ENCODE measurements at regions not wholly inside any gene's neighbourhood (a gene's known extent, or its start where the extent isn't known, plus 50 kb on each side); places are given as distances from the start of the nearest gene placed in this dataset.
A peak's percentile ranks its signal among the peaks of the same experiment; 100 is the strongest.

DNA sequence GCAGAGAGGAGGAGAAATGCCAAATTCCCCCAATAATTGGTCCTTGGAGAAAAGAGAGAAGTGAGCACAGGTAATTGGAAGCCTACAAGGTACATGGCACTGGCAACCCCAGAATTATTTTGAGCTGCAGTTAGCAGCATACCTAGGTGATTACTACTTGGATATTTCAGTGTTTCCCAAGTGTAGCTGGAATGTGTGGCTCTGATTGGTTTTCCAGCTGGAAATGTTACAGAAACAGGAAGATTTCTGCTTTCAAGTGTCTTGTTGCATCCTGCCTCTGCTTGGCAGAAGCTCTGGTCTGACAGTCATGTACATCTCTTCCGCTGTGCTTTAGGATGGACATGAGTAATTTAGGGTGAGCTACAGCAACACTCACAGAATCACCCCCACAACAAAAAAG, 262.1 kb downstream of the ENC1 start:
- Histone ChIP-seq H3K27me3 (ENCODE audit: control insufficient read depth in 3 of 3, insufficient read depth in 3 of 3, low read length in 3 of 3) (peaks cover 0 to 1% (median 0%) of the 10 kb centered on the region in 3 donors), H3K4me3 (ENCODE audit: low read depth in 1 of 3, low read length in 3 of 3) (no peak overlapping the region), H3K36me3 (ENCODE audit: control insufficient read depth in 3 of 3, insufficient read depth in 2 of 3, low read depth in 1 of 3, low read length in 3 of 3) (no peaks in the 10 kb centered on the region), H3K27ac (ENCODE audit: low read depth in 1 of 3, low read length in 2 of 3) (no peak overlapping the region), H3K9me3 (ENCODE audit: control insufficient read depth in 2 of 2, insufficient read depth in 1 of 2, low read depth in 1 of 2, low read length in 1 of 2) (peaks cover 0 to 3% of the 10 kb centered on the region in 2 donors), H3K4me1 (ENCODE audit: control insufficient read depth in 3 of 3, insufficient read depth in 2 of 3, low read depth in 1 of 3, low read length in 2 of 3) (peaks cover 0 to 15% (median 5%) of the 10 kb centered on the region in 3 donors)
- FAIRE-seq: no peak
- 77 to 85% (median 84%) methylated on average over 1 of the region's 1 CpG for WGBS, 3 donors
- no peak for DNase-seq

DNA sequence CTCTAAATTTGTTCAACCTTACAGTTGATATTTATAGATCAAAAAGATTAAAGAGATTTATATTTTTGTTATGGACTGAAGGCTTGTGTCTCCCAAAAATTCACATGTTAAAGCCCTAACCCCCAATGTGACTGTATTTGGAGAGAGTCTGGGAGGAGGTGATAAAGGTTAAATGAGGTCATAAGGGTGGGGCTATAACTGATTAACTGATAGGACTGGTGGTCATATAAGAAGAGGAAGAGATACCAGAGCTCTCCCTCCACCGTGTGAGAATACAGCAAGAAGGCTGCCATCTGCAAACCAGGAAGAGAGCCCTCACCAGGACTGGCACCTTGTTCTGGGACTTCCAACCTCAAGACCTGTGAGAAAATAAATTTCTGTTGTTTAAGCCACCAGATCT, 264.3 kb downstream of the ENC1 start:
- FAIRE-seq (no peak), DNase-seq (no peak)
- Histone ChIP-seq H3K27me3 (ENCODE audit: control insufficient read depth in 3 of 3, insufficient read depth in 3 of 3, low read length in 3 of 3) (peaks cover 0 to 1% (median 0%) of the 10 kb centered on the region in 3 donors), H3K4me1 (ENCODE audit: control insufficient read depth in 3 of 3, insufficient read depth in 2 of 3, low read depth in 1 of 3, low read length in 2 of 3) (peaks cover 0 to 15% (median 5%) of the 10 kb centered on the region in 3 donors), H3K27ac (ENCODE audit: low read depth in 1 of 3, low read length in 2 of 3) (no peak overlapping the region), H3K4me3 (ENCODE audit: low read depth in 1 of 3, low read length in 3 of 3) (no peak overlapping the region), H3K36me3 (ENCODE audit: control insufficient read depth in 3 of 3, insufficient read depth in 2 of 3, low read depth in 1 of 3, low read length in 3 of 3) (no peaks in the 10 kb centered on the region), H3K9me3 (ENCODE audit: control insufficient read depth in 2 of 2, insufficient read depth in 1 of 2, low read depth in 1 of 2, low read length in 1 of 2) (peaks cover 0 to 3% of the 10 kb centered on the region in 2 donors)
- 12 to 52% (median 14%) methylated on average over 1 of the region's 1 CpG for WGBS, 3 donors

DNA sequence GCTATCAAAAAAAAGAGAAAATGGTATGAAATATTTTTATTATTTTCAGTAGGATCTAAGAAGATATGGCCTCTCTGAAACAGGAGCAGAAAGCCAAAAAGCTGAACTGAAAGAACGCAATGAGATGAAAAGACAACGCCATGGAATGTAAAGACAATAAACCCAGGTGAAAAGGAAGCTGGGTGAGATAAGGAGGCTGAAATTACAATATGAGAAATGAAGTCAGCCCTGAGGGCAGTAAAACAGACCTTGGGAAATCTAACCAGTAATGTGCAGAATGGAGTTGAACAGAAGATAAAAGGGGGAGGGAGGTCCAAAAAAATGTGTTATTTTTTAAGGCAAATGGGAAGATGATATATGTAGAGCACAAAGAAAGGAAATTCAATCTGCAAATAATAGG, 265.3 kb downstream of the ENC1 start:
- no peak for FAIRE-seq
- peaks cover 0 to 3% of the 10 kb centered on the region in 2 donors for H3K9me3 ChIP-seq (ENCODE audit: control insufficient read depth in 2 of 2, insufficient read depth in 1 of 2, low read depth in 1 of 2, low read length in 1 of 2)
- H3K4me3 ChIP-seq (ENCODE audit: low read depth in 1 of 3, low read length in 3 of 3): no peak overlapping the region
- no peaks in the 10 kb centered on the region for H3K36me3 ChIP-seq (ENCODE audit: control insufficient read depth in 3 of 3, insufficient read depth in 2 of 3, low read depth in 1 of 3, low read length in 3 of 3)
- H3K4me1 ChIP-seq (ENCODE audit: control insufficient read depth in 3 of 3, insufficient read depth in 2 of 3, low read depth in 1 of 3, low read length in 2 of 3): peaks cover 0 to 15% (median 5%) of the 10 kb centered on the region in 3 donors
- H3K27ac ChIP-seq (ENCODE audit: low read depth in 1 of 3, low read length in 2 of 3): peak overlapping the region in 1 of 3 donors; percentile 16
- peaks cover 0 to 1% (median 0%) of the 10 kb centered on the region in 3 donors for H3K27me3 ChIP-seq (ENCODE audit: control insufficient read depth in 3 of 3, insufficient read depth in 3 of 3, low read length in 3 of 3)
- peak; percentile 55 to 70 for DNase-seq
- 16 to 43% (median 33%) methylated on average over 2 of the region's 2 CpGs for WGBS, 3 donors

DNA sequence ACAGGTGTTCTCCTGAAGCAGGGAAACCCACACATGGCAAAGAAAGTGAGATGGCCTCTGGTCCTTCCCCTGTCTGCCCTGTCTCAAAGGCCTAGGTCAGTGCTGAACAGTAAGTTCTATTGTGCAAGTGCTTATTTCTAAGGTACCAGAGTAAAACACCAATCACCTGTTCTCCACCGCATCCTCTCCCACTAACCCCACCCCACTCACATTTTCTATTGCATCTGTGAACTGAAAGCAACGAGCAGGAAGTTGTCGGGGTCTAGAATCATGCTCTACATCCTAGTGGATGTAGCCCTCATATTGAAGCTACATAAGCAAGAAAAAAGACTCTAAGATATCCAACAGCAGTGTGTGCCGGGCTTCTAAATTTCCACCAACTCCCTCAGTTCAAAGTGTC, 265.9 kb downstream of the ENC1 start:
- Histone ChIP-seq H3K9me3 (ENCODE audit: control insufficient read depth in 2 of 2, insufficient read depth in 1 of 2, low read depth in 1 of 2, low read length in 1 of 2) (peaks cover 0 to 3% of the 10 kb centered on the region in 2 donors), H3K4me1 (ENCODE audit: control insufficient read depth in 3 of 3, insufficient read depth in 2 of 3, low read depth in 1 of 3, low read length in 2 of 3) (peaks cover 0 to 15% (median under 1%) of the 10 kb centered on the region in 3 donors), H3K36me3 (ENCODE audit: control insufficient read depth in 3 of 3, insufficient read depth in 2 of 3, low read depth in 1 of 3, low read length in 3 of 3) (no peaks in the 10 kb centered on the region), H3K27ac (ENCODE audit: low read depth in 1 of 3, low read length in 2 of 3) (peak overlapping the region in 1 of 3 donors; percentile 16), H3K4me3 (ENCODE audit: low read depth in 1 of 3, low read length in 3 of 3) (no peak overlapping the region), H3K27me3 (ENCODE audit: control insufficient read depth in 3 of 3, insufficient read depth in 3 of 3, low read length in 3 of 3) (peaks cover 0 to 1% (median 0%) of the 10 kb centered on the region in 3 donors)
- 68 to 76% (median 74%) methylated on average over 4 of the region's 4 CpGs for WGBS, 3 donors
- FAIRE-seq (no peak), DNase-seq (no peak)

DNA sequence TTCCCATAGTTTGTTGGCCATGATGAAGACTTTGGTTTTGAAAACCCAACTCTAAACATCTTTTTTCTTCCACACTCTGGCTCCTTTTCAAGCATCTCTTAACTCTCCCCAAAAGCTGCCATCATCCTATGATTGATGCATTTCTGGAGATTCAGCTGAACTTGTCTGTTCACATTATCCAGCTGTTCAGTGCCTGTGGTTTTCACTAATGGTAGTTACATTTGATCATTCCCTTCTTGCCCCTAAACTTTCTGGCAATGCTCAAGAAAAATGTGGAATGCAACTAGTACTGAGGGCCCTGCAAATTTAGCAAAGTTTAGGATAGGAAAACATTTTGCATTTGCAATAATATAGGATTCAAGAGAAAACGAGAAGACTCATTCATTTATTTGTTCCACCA, 267.5 kb downstream of the ENC1 start:
- Histone ChIP-seq H3K4me3 (ENCODE audit: low read depth in 1 of 3, low read length in 3 of 3) (no peak overlapping the region), H3K27me3 (ENCODE audit: control insufficient read depth in 3 of 3, insufficient read depth in 3 of 3, low read length in 3 of 3) (peaks cover 0 to 1% (median 0%) of the 10 kb centered on the region in 3 donors), H3K36me3 (ENCODE audit: control insufficient read depth in 3 of 3, insufficient read depth in 2 of 3, low read depth in 1 of 3, low read length in 3 of 3) (no peaks in the 10 kb centered on the region), H3K9me3 (ENCODE audit: control insufficient read depth in 2 of 2, insufficient read depth in 1 of 2, low read depth in 1 of 2, low read length in 1 of 2) (peaks cover 0 to 3% of the 10 kb centered on the region in 2 donors), H3K27ac (ENCODE audit: low read depth in 1 of 3, low read length in 2 of 3) (no peak overlapping the region), H3K4me1 (ENCODE audit: control insufficient read depth in 3 of 3, insufficient read depth in 2 of 3, low read depth in 1 of 3, low read length in 2 of 3) (peaks cover 0 to 11% (median 0%) of the 10 kb centered on the region in 3 donors)
- 56 to 88% (median 80%) methylated on average over 1 of the region's 1 CpG for WGBS, 3 donors
- DNase-seq (no peak), FAIRE-seq (no peak)

DNA sequence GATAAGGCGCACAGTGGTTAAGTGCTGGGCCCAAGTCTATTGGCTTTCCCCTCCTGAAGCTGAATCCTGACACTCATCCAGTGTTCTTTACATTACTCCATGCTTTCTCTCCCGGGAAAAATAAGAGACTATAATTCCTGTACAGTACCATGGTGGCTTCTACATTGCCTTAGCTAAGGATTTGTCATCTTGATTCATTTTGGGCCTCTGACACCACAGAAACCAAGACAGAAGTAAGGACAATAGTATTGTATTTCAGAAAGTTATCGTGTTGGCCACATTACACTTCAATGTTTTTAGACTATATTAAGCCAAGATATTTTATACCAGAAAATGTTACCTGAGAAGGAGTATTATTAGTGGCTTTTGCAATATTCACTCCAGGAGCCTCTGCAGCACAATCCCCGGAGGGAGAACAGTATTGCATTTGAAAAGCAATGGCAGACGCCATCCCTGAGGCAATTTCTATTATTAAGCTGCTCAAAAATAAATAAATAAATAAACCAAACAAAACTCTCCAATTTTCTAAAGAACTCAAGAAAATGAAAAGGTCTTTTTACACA, 267.9 kb downstream of the ENC1 start:
- no peak for DNase-seq
- Histone ChIP-seq H3K4me1 (ENCODE audit: control insufficient read depth in 3 of 3, insufficient read depth in 2 of 3, low read depth in 1 of 3, low read length in 2 of 3) (peaks cover 0 to 12% (median 0%) of the 10 kb centered on the region in 3 donors), H3K27ac (ENCODE audit: low read depth in 1 of 3, low read length in 2 of 3) (no peak overlapping the region), H3K27me3 (ENCODE audit: control insufficient read depth in 3 of 3, insufficient read depth in 3 of 3, low read length in 3 of 3) (peaks cover 0 to 1% (median 0%) of the 10 kb centered on the region in 3 donors), H3K9me3 (ENCODE audit: control insufficient read depth in 2 of 2, insufficient read depth in 1 of 2, low read depth in 1 of 2, low read length in 1 of 2) (peaks cover 0 to 3% of the 10 kb centered on the region in 2 donors), H3K36me3 (ENCODE audit: control insufficient read depth in 3 of 3, insufficient read depth in 2 of 3, low read depth in 1 of 3, low read length in 3 of 3) (no peaks in the 10 kb centered on the region), H3K4me3 (ENCODE audit: low read depth in 1 of 3, low read length in 3 of 3) (no peak overlapping the region)
- FAIRE-seq: no peak
- 80 to 86% (median 80%) methylated on average over 5 of the region's 5 CpGs for WGBS, 3 donors

DNA sequence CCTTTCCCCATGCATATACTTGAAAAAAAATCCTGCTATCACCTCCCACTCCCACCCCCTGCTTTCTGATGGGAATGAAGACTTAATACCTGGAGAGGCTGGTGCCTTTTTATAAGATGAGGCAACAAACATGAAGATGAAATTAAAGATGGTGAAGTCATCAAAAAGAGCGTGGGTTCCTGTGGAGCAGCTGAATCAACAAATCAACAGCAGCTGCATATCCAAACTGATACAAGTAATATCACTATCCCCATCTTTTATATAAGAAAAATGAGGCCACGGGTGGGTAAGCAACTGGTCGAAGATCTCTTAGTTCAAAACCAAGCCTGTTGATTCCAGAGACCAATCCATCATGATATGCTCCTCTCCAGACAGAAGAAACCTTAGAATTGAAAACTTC, 268.5 kb downstream of the ENC1 start:
- no peak for DNase-seq
- FAIRE-seq: no peak
- Histone ChIP-seq H3K9me3 (ENCODE audit: control insufficient read depth in 2 of 2, insufficient read depth in 1 of 2, low read depth in 1 of 2, low read length in 1 of 2) (peaks cover 0 to 3% of the 10 kb centered on the region in 2 donors), H3K4me1 (ENCODE audit: control insufficient read depth in 3 of 3, insufficient read depth in 2 of 3, low read depth in 1 of 3, low read length in 2 of 3) (peaks cover 0 to 16% (median 0%) of the 10 kb centered on the region in 3 donors), H3K4me3 (ENCODE audit: low read depth in 1 of 3, low read length in 3 of 3) (no peak overlapping the region), H3K36me3 (ENCODE audit: control insufficient read depth in 3 of 3, insufficient read depth in 2 of 3, low read depth in 1 of 3, low read length in 3 of 3) (no peaks in the 10 kb centered on the region), H3K27ac (ENCODE audit: low read depth in 1 of 3, low read length in 2 of 3) (no peak overlapping the region), H3K27me3 (ENCODE audit: control insufficient read depth in 3 of 3, insufficient read depth in 3 of 3, low read length in 3 of 3) (peaks cover 0 to 1% (median 0%) of the 10 kb centered on the region in 3 donors)
- WGBS, 3 donors: 62 to 77% (median 70%) methylated on average over 3 of the region's 3 CpGs

DNA sequence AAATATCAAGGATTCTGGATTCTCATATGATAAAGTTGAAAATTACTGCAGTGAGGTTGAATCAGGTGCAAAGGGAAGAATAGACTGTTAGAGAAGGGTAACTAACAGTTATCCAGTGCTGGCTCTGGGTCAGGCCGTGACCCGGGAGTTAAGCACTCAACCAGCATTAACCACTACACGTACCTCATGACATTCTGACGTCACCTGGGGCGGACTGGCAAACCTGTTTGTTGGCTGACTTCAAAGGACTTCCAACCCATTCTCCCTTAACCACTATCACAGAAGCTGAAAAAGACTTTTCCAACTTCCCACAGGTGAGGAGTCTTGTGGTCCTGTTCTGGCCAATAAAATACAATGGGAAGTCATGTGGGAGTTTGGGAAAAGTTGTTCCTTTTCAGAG, 268.9 kb downstream of the ENC1 start:
- no peak overlapping the region for H3K27ac ChIP-seq (ENCODE audit: low read depth in 1 of 3, low read length in 2 of 3)
- peaks cover 0 to 18% (median 0%) of the 10 kb centered on the region in 3 donors for H3K4me1 ChIP-seq (ENCODE audit: control insufficient read depth in 3 of 3, insufficient read depth in 2 of 3, low read depth in 1 of 3, low read length in 2 of 3)
- peaks cover 0 to 3% of the 10 kb centered on the region in 2 donors for H3K9me3 ChIP-seq (ENCODE audit: control insufficient read depth in 2 of 2, insufficient read depth in 1 of 2, low read depth in 1 of 2, low read length in 1 of 2)
- DNase-seq (no peak), FAIRE-seq (no peak)
- H3K4me3 ChIP-seq (ENCODE audit: low read depth in 1 of 3, low read length in 3 of 3): no peak overlapping the region
- 92 to 93% (median 93%) methylated on average over 5 of the region's 5 CpGs for WGBS, 3 donors
- H3K27me3 ChIP-seq (ENCODE audit: control insufficient read depth in 3 of 3, insufficient read depth in 3 of 3, low read length in 3 of 3): peaks cover 0 to 1% (median 0%) of the 10 kb centered on the region in 3 donors
- no peaks in the 10 kb centered on the region for H3K36me3 ChIP-seq (ENCODE audit: control insufficient read depth in 3 of 3, insufficient read depth in 2 of 3, low read depth in 1 of 3, low read length in 3 of 3)

DNA sequence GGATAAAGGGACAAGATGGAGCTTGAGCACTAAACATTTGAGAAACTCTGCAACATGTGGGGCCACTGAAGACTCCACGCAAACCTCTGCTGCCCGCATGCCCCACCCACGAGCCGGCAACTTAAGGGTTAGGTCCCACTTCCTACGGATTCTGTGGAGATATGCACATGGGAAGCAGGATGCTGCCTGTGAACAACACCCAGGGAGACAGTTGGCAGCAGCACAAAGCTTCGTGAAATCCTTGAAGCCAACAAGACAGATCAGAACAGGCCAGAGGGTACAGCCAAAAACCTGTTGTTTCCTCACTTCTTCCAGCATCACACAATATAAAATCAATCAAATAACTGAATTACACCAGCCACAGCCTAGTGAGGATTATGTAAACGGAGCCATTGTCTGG, 270.4 kb downstream of the ENC1 start:
- DNase-seq: no peak
- FAIRE-seq: no peak
- 73 to 82% (median 79%) methylated on average over 7 of the region's 7 CpGs for WGBS, 3 donors
- no peak overlapping the region for H3K27ac ChIP-seq (ENCODE audit: low read depth in 1 of 3, low read length in 2 of 3)
- H3K4me3 ChIP-seq (ENCODE audit: low read depth in 1 of 3, low read length in 3 of 3): no peak overlapping the region
- H3K27me3 ChIP-seq (ENCODE audit: control insufficient read depth in 3 of 3, insufficient read depth in 3 of 3, low read length in 3 of 3): no peaks in the 10 kb centered on the region
- H3K4me1 ChIP-seq (ENCODE audit: control insufficient read depth in 3 of 3, insufficient read depth in 2 of 3, low read depth in 1 of 3, low read length in 2 of 3): peaks cover 0 to 18% (median 0%) of the 10 kb centered on the region in 3 donors
- no peaks in the 10 kb centered on the region for H3K36me3 ChIP-seq (ENCODE audit: control insufficient read depth in 3 of 3, insufficient read depth in 2 of 3, low read depth in 1 of 3, low read length in 3 of 3)
- peaks cover 0 to 13% of the 10 kb centered on the region in 2 donors for H3K9me3 ChIP-seq (ENCODE audit: control insufficient read depth in 2 of 2, insufficient read depth in 1 of 2, low read depth in 1 of 2, low read length in 1 of 2)

Measured in small intestine (tissue), 7 donors.